OCI-LY7 (cell line): ENCODE measurements at regions not wholly inside any gene's neighbourhood (a gene's known extent, or its start where the extent isn't known, plus 50 kb on each side); places are given as distances from the start of the nearest gene placed in this dataset.

ENCODE experiments used
- CTCF ChIP-seq: fragments of 200-600 bp; sonication (generic); conservative IDR thresholded peaks from 2 replicates; pipeline ENCODE4 v1.5.1; 2014; ENCODE audit warnings: mild to moderate bottlenecking, antibody characterized with exemption, low read length, moderate library complexity, mixed read lengths
- EZH2phosphoT487 ChIP-seq: fragments of 200-600 bp; sonication (generic); IDR thresholded peaks from 2 replicates; pipeline ENCODE4 v1.6.1; 2018; ENCODE audit warnings: low read depth, borderline replicate concordance, mild to moderate bottlenecking, mixed run types, antibody characterized with exemption, low read length, moderate library complexity, mixed read lengths

GRCh38 chr1:230565141-230565540 lies 77.1 kb upstream of the COG2 start:
- no peak for TF ChIP-seq CTCF
- TF ChIP-seq EZH2phosphoT487, result no peak
